WTC11 (cell line): ENCODE measurements at regions not wholly inside any gene's neighbourhood (a gene's known extent, or its start where the extent isn't known, plus 50 kb on each side); places are given as distances from the start of the nearest gene placed in this dataset.

Experiments used
- ATAC-seq: fragments of 200-7000 bp; cut with Tn5 transposase; 2 replicates; pipeline ENCODE4 v1.10.0; 2021; ENCODE audit warnings: mild to moderate bottlenecking, moderate library complexity
- CTCF ChIA-PET: fragments of 300-600 bp; sonication (Branson Sonifier 250); formaldehyde crosslinking; loops from one replicate; lab custom pipeline; 2021; ENCODE audit warnings: antibody characterized with exemption; lab: Charles Lee
- POLR2A ChIA-PET: fragments of 350-600 bp; sonication (Branson Sonifier 250); formaldehyde crosslinking; loops from one replicate; lab custom pipeline; 2021; ENCODE audit warnings: antibody characterized with exemption; lab: Charles Lee
- DNase-seq: peaks from one replicate; pipeline ENCODE4 v3.0.0; 2021; ENCODE audit warnings: low spot score
- H3K27ac Mint-ChIP-seq: 2 replicates; pipeline ENCODE4 v1.8.0; 2021; ENCODE audit warnings: mixed read lengths
- H3K27me3 Mint-ChIP-seq: 2 replicates; pipeline ENCODE4 v1.8.0; 2021; ENCODE audit warnings: low read depth, mild to moderate bottlenecking, moderate library complexity, mixed read lengths
- H3K36me3 Mint-ChIP-seq: 2 replicates; pipeline ENCODE4 v1.8.0; 2021; ENCODE audit warnings: mixed read lengths
- H3K4me1 Mint-ChIP-seq: 2 replicates; pipeline ENCODE4 v1.8.0; 2022; ENCODE audit warnings: mixed read lengths
- H3K4me3 Mint-ChIP-seq: 2 replicates; pipeline ENCODE4 v1.8.0; 2021; ENCODE audit warnings: mild to moderate bottlenecking, moderate library complexity, mixed read lengths
- H3K9me3 Mint-ChIP-seq: 2 replicates; pipeline ENCODE4 v1.8.0; 2021; ENCODE audit warnings: mixed read lengths
- ATF2 ChIP-seq: sonication (generic); formaldehyde crosslinking; IDR thresholded peaks from 2 replicates; pipeline ENCODE4 v1.8.1; 2022; ENCODE audit warnings: low read depth, missing genetic modification reagents, borderline replicate concordance
- E2F5 ChIP-seq: sonication (generic); formaldehyde crosslinking; IDR thresholded peaks from 2 replicates; pipeline ENCODE4 v1.8.1; 2022; ENCODE audit warnings: mild to moderate bottlenecking, moderate library complexity, missing genetic modification reagents
- EMX1 ChIP-seq: fragments of 250-450 bp; sonication (Bioruptor Pico); IDR thresholded peaks from 2 replicates; pipeline ENCODE4 v1.8.0; 2021; ENCODE audit warnings: mild to moderate bottlenecking
- ERG ChIP-seq: fragments of 250-450 bp; sonication (Bioruptor Pico); IDR thresholded peaks from 2 replicates; pipeline ENCODE4 v1.8.0; 2021; ENCODE audit warnings: mild to moderate bottlenecking
- GRHL2 ChIP-seq: fragments of 250-450 bp; sonication (Bioruptor Pico); IDR thresholded peaks from 2 replicates; pipeline ENCODE4 v1.8.0; 2022; ENCODE audit warnings: mild to moderate bottlenecking, moderate library complexity; ENCODE audit not compliant: insufficient replicate concordance, severe bottlenecking
- GTF2I ChIP-seq: fragments of 250-450 bp; sonication (Bioruptor Pico); conservative IDR thresholded peaks from 2 replicates; pipeline ENCODE4 v1.4.0; 2021; ENCODE audit warnings: mild to moderate bottlenecking
- HMGA2 ChIP-seq: fragments of 250-450 bp; sonication (Bioruptor Pico); IDR thresholded peaks from 2 replicates; pipeline ENCODE4 v1.4.0; 2021; ENCODE audit warnings: mild to moderate bottlenecking, moderate library complexity
- IRF1 ChIP-seq: sonication (generic); formaldehyde crosslinking; IDR thresholded peaks from 2 replicates; pipeline ENCODE4 v1.8.0; 2023; ENCODE audit warnings: missing genetic modification reagents
- IRF2 ChIP-seq: sonication (generic); formaldehyde crosslinking; IDR thresholded peaks from 2 replicates; pipeline ENCODE4 v1.8.0; 2022; ENCODE audit warnings: low read depth, missing genetic modification reagents, borderline replicate concordance
- KAT7 ChIP-seq: sonication (generic); formaldehyde crosslinking; IDR thresholded peaks from 2 replicates; pipeline ENCODE4 v1.8.1; 2023; ENCODE audit warnings: missing genetic modification reagents, mild to moderate bottlenecking, borderline replicate concordance
- NR1H2 ChIP-seq: sonication (generic); formaldehyde crosslinking; IDR thresholded peaks from 2 replicates; pipeline ENCODE4 v1.9.0; 2021; ENCODE audit warnings: mild to moderate bottlenecking, moderate library complexity, missing genetic modification reagents
- RORB ChIP-seq: fragments of 250-450 bp; sonication (Bioruptor Pico); IDR thresholded peaks from 2 replicates; pipeline ENCODE4 v1.9.0; 2021; ENCODE audit warnings: mild to moderate bottlenecking
- TEAD4 ChIP-seq: sonication (generic); formaldehyde crosslinking; IDR thresholded peaks from 2 replicates; pipeline ENCODE4 v1.8.0; 2022; ENCODE audit warnings: mild to moderate bottlenecking, missing genetic modification reagents
- ZBTB43 ChIP-seq: sonication (generic); formaldehyde crosslinking; IDR thresholded peaks from 2 replicates; pipeline ENCODE4 v1.8.1; 2023; ENCODE audit warnings: mild to moderate bottlenecking, missing genetic modification reagents
- ZMAT4 ChIP-seq: fragments of 250-450 bp; sonication (Bioruptor Pico); IDR thresholded peaks from 2 replicates; pipeline ENCODE4 v1.9.0; 2021; ENCODE audit warnings: mild to moderate bottlenecking
- ZNF263 ChIP-seq: sonication (generic); formaldehyde crosslinking; IDR thresholded peaks from 2 replicates; pipeline ENCODE4 v1.8.1; 2022; ENCODE audit warnings: low read depth, mild to moderate bottlenecking, moderate library complexity, missing genetic modification reagents
- ZNF281 ChIP-seq: sonication (generic); formaldehyde crosslinking; IDR thresholded peaks from 2 replicates; pipeline ENCODE4 v1.8.0; 2023; ENCODE audit warnings: mild to moderate bottlenecking, missing genetic modification reagents
- ZNF416 ChIP-seq: fragments of 250-450 bp; sonication (Bioruptor Pico); IDR thresholded peaks from 2 replicates; pipeline ENCODE4 v1.9.0; 2021; ENCODE audit warnings: mild to moderate bottlenecking, inconsistent platforms
- ZNF512 ChIP-seq: sonication (generic); formaldehyde crosslinking; IDR thresholded peaks from 2 replicates; pipeline ENCODE4 v1.8.1; 2022; ENCODE audit warnings: missing genetic modification reagents, borderline replicate concordance
- ZNF532 ChIP-seq: fragments of 250-450 bp; sonication (Bioruptor Pico); IDR thresholded peaks from 2 replicates; pipeline ENCODE4 v1.9.0; 2021; ENCODE audit warnings: mild to moderate bottlenecking, borderline replicate concordance

- Mint-ChIP-seq H3K27ac (no peak overlapping the region), H3K27me3 (peaks cover 19% of the 10 kb centered on the region), H3K4me1 (peaks cover 17% of the 10 kb centered on the region), H3K36me3 (no peaks in the 10 kb centered on the region), H3K4me3 (no peak overlapping the region), H3K9me3 (no peaks in the 10 kb centered on the region)
- ChIA-PET POLR2A (no interaction called here), CTCF (interaction anchor here (0.6 kb wide), 1 partner anchor 66 kb away, joined by 4 read pairs; no protein-coding TSS in a partner anchor)
- no peak for DNase-seq
- ATAC-seq, result no peak
- TF ChIP-seq ATF2 (no peak), KAT7 (CRISPR knock-in tag) (no peak), ZMAT4 (CRISPR knock-in tag) (no peak), RORB (CRISPR knock-in tag) (no peak), IRF2 (CRISPR knock-in tag) (no peak), ZNF416 (CRISPR knock-in tag) (no peak), ZNF532 (CRISPR knock-in tag) (no peak), NR1H2 (CRISPR knock-in tag) (no peak), ZNF263 (CRISPR knock-in tag) (no peak)
Observed at GRCh38 chr13:110802260-110802659, 88.8 kb downstream of the ING1 start.

GRCh38 chr13:110806636-110807035, 93.1 kb downstream of the ING1 start:
- no peaks in the 10 kb centered on the region for H3K9me3 Mint-ChIP-seq
- CTCF ChIA-PET, result no interaction called here
- no peak overlapping the region for H3K4me3 Mint-ChIP-seq
- POLR2A ChIA-PET, result no interaction called here
- no peak for DNase-seq
- no peak overlapping the region for H3K27ac Mint-ChIP-seq
- H3K27me3 Mint-ChIP-seq, result peaks cover 8% of the 10 kb centered on the region
- ATAC-seq, result no peak
- H3K4me1 Mint-ChIP-seq, result peaks cover 32% of the 10 kb centered on the region
- H3K36me3 Mint-ChIP-seq, result no peaks in the 10 kb centered on the region
- no peak for TF ChIP-seq GRHL2
- no peak for TF ChIP-seq HMGA2
- no peak for TF ChIP-seq GTF2I
- TF ChIP-seq IRF2 (CRISPR knock-in tag), result no peak
- no peak for TF ChIP-seq ZNF263 (CRISPR knock-in tag)
- TF ChIP-seq ZNF281 (CRISPR knock-in tag), result no peak
- TF ChIP-seq EMX1 (CRISPR knock-in tag), result no peak
- no peak for TF ChIP-seq TEAD4 (CRISPR knock-in tag)
- no peak for TF ChIP-seq ZBTB43
- TF ChIP-seq ERG (CRISPR knock-in tag), result no peak
- TF ChIP-seq IRF1, result no peak
- TF ChIP-seq ZNF512 (CRISPR knock-in tag), result no peak
- no peak for TF ChIP-seq E2F5 (CRISPR knock-in tag)
- no peak for TF ChIP-seq KAT7 (CRISPR knock-in tag)
